KG1 (cell line): ENCODE measurements at regions not wholly inside any gene's neighbourhood (a gene's known extent, or its start where the extent isn't known, plus 50 kb on each side); places are given as distances from the start of the nearest gene placed in this dataset.

Experiments
- DNase-seq: peaks from one replicate; lab custom pipeline; 2025; lab: John Stamatoyannopoulos, UW

- no peak for DNase-seq
These were observed 169.9 kb downstream of the DIPK2A start for GRCh38 chr3:144141496-144141895.

DNA sequence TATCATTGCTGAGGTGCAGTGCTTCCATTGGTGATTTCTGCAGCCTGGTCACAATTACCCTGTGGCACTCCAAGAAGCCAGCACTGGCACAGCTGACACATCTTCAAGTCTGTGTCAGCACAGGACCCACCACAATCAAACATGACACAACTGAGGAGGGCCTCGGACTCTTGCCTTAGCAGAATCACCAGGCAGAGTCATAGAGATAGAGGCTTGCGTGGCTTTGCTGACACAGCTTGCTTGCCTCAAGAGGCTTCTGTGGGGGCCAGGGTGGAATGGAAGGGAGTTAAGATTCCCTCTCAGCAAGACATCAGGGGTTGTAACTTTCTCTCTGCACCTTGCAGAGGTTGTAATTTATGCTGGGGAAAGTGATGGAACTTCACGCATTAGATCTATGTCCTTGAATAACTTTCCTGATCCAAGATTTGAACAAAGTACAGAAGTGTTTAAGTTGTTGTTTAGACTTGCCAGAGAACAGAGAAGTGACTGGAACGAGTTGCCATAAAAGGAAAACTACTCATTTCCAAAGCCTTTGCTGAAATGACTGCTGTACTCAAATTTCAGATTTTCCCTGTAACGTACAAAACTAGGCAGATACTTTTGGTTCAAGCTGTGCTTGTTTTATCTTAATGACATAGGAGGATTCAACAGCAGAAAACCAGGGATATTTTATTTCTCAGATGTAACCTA, 170.7 kb downstream of the DIPK2A start:
- no peak for DNase-seq

DNA sequence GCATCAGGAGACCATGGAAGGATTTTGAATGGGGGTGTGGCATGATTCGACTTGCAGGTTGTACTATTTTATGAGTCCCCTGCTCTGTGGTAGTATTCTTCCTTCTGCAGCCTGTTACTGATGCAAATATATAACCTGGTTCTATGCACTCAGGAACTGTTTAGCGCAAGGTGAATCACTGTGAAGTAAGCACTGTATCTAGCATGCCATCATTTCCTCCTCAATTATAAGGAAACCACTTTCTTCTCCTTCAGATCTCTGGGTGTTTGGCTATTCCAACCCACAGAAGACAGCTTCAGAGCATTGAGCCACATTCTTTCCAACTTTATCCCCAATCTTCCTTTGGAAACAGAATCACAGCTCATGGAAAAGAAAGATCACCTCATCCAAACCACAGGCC, 176.7 kb downstream of the DIPK2A start:
- no peak for DNase-seq

GRCh38 chr3:144151983-144152382, 180.4 kb downstream of the DIPK2A start:
- DNase-seq, result no peak

DNA sequence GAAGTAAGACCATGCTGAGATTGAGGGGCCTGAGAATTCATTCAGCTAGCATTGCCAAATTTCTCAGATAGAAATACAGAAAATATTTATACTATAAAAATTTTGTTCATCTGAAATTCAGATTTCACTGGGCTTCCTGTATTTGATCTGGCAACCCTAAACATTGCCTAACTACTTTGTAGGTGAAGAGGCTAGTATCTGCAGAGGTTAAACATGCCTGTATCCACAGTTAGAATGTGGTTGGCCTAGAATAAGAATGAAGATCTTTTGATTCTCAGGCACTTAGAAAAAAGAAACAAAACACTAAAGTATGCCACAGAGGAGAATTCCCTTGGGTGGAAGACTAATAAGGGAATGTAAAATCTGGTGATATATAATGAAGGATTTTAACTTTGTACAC, 189.0 kb downstream of the DIPK2A start:
- no peak for DNase-seq

GRCh38 chr3:144162042-144162441, 190.4 kb downstream of the DIPK2A start:
- no peak for DNase-seq

GRCh38 chr3:144164352-144164751, 192.7 kb downstream of the DIPK2A start:
- no peak for DNase-seq

- no peak for DNase-seq
These were observed 193.9 kb downstream of the DIPK2A start for GRCh38 chr3:144165482-144165881.

DNA sequence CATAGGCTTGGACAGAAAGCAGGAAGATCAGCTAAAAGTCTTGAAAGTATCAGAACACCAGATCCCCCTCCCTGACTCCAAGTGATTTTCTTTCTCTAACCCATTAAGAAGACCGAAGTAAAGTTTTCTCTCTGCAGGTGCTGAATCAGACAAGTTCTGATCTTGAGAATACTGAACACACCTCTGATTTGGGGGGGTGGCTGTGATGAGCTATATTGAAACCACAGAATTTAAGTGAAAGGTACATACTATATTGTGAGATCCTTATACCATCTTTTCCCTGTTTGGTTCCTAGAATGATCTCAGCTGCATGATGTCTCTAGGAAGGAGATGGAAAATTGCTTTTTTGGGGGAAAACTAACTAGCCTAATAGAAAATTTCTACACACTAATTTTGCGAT, 196.0 kb downstream of the DIPK2A start:
- no peak for DNase-seq

- DNase-seq, result no peak
These were observed 201.9 kb downstream of the DIPK2A start for GRCh38 chr3:144173491-144173890.

GRCh38 chr3:144175644-144176425, 204.2 kb downstream of the DIPK2A start:
- no peak for DNase-seq

- DNase-seq, result no peak
These were observed 206.0 kb downstream of the DIPK2A start for GRCh38 chr3:144177649-144178048.

- no peak for DNase-seq
These were observed 207.0 kb downstream of the DIPK2A start for GRCh38 chr3:144178607-144179006.

DNA sequence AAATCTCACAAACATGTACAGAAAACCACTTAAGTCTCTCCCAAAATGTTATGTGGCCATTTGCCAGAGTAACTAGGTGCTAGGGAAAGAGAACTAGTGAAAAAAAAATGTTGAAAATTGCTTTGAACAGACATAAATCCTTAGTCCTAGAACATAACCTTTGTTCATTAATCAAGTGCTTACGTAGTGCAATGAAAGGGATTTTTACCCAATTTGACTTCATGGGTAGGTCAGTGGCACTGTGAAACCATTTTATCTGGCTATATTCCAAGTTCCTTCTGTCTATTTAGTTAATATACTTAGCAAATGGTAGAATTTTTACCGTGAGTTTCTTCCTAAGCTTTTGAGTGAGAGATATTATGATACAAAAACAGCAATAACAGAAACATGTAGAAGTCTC, 209.4 kb downstream of the DIPK2A start:
- DNase-seq, result no peak

DNA sequence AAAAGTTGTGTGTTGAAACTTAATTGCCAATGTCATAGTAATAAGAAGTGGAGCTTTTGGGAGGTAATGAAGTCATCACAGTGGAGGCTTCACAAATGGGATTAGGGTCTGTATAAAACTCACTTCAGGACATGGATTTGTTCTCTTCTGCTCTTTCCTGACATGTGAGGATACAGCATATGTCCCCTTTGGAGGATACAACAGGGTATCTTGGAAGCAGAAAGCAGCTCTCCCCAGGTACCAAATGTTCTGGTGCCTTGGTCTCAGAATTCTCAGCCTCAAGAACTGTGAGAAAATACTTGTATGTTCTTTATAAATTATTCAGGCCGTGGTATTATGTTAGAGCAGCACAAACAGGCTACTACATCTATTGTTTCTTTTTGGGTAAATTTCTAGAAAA, 210.9 kb downstream of the DIPK2A start:
- DNase-seq, result no peak

DNA sequence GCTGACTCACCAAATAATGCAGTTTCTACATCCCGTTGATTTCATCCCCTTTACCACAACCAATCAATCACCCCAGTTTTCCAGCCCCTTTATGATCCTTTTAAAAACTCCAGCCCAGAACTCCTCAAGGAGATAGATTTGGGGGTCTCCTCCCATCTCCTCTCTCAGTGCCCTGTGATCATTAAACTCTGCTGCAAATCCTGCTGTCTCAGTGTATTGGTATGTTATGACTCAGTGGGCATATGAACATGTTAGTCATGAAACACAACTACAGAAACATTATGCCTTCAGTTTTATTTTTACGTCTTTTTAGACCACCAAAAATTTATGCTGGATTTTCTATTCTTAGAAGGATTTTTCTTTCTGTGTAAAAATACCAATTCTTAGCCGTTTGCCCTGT, 213.7 kb downstream of the DIPK2A start:
- DNase-seq, result no peak

DNA sequence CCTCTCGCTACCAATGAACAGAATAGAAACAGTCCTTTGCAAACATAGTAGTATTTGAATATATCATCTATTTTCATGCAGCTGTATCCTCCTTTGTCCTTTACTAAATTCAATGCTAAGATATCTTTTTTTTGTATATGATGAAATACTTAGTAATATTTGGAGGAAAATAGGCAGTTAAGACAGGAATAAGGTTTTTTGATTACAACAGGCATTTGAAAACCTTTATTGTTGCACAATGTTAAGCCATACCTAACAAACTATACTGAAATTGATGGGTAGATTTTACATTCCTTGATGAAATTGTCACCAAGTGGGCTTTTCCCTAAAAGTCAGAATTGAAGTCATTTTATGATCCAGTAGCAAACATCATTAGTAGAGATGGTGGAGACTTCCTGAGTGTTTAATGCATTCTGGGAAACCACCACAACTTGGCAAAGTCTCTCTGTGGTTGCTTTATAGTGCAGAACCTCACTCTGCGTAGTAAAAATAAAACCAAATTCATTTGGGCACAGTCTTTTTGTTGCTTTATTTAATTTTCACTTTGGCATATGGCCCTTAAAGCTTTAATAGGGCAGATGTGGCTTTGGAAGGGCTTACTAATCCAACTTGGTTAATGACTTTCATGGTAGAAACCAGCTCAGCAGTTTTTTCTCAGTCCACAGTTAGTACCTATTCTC, 216.0 kb downstream of the DIPK2A start:
- no peak for DNase-seq

DNA sequence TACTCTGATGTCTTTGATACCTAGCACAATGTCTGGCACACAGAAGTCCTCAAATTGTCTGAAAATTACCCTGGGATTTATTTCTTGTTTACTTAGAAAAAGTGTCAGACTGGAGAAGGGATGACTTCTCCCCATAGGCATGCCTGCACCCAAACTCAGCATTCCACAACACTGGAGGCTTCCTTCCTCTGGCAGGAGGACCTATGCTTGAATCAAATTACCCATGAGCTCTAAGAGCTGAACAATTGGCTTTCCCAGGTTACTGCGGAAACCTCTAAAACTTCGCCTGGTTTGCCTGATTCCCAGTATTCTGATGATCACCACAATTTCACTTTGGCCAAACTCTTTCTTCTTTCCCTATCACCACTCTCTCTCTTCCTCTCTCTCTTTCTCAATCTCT, 217.4 kb downstream of the DIPK2A start:
- DNase-seq, result no peak

DNA sequence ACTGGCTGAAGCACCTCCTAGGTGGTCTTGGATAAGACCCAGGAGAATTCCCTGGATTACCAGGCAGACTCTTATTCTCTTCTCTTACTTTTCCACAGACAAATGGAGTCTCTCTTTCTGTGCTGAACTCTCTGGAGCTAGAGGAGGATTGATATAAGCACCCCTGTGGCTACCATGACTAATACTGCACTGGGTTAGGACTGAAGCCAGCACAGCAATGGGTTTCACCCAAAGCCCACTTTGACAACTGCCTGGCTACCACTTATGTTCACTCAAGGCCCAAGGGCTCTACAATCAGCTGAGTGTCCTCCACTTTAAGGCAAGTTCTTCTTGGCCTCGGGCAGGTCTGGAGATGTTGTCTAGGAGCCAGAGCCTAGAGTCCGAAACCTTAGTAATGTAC, 225.5 kb downstream of the DIPK2A start:
- no peak for DNase-seq

- no peak for DNase-seq
These were observed 226.0 kb downstream of the DIPK2A start for GRCh38 chr3:144197582-144197981.

- no peak for DNase-seq
These were observed 228.4 kb downstream of the DIPK2A start for GRCh38 chr3:144200004-144200403.

DNA sequence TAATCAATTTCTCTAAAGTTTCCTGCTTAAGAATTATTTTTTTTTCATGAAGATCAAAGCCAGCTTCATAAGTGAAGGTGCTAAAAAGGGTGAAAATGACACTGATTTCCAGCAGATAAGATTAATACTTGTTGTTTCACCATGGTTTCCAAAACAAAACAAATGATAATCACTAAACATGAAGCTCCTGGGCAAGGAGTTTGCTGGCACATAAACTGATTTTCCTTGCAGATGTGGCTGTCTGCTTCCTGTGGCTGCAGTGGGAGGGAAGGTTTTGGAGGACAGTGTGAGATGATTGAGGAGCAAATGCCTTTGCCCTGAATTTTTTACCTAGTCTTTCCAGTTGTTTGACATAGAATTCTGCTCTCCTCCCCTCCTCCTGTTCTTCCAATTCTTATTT, 228.8 kb downstream of the DIPK2A start:
- no peak for DNase-seq

DNA sequence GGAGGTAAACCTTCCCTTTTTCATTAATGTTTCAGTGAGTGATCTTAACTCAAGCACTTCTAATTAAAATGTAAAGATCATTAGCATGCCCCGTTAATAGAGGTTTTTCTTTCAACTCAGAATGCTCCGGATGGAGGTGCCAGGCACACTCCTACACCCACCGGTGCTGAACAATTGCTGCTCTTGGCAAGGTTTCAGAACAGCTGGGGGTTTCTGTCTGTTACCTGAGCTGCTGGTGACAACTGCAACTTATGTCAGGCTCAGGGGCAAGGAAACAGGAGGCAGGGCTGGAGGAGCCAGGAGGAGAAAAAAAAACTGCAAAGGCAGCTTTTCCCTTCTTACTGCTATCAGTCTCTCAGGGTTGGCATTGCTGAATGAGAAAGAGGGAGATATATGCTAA, 250.1 kb downstream of the DIPK2A start:
- no peak for DNase-seq
